HepG2 (cell line): ENCODE measurements at regions not wholly inside any gene's neighbourhood (a gene's known extent, or its start where the extent isn't known, plus 50 kb on each side); places are given as distances from the start of the nearest gene placed in this dataset.

Source experiments
- ATAC-seq: fragments of 200-7000 bp; cut with Tn5 transposase; 3 replicates; pipeline ENCODE4 v1.9.1; 2020; ENCODE audit warnings: mild to moderate bottlenecking, moderate library complexity
- BruUV-seq: library from RNA; stranded (reverse); fragments of 400-500 nt; replicated peaks from 2 replicates; lab custom pipeline; 2021; lab: Mats Ljungman, UMichigan
- CTCF ChIA-PET: fragments of 300-600 bp; formaldehyde crosslinking; extraction: SDS; loops from one replicate; lab custom pipeline; 2021; ENCODE audit warnings: low total read pairs, inconsistent platforms, low intra/inter-chr PET ratio; lab: Yijun Ruan, JAX
- POLR2A ChIA-PET: fragments of 350-600 bp; sonication (Branson Sonifier 250); formaldehyde crosslinking; loops from one replicate; lab custom pipeline; 2020; ENCODE audit warnings: antibody characterized with exemption, inconsistent platforms; lab: Yijun Ruan, JAX
- DNase-seq: peaks from one replicate; pipeline ENCODE4 v3.0.0-alpha.2; 2015; ENCODE audit warnings: low spot score
- FAIRE-seq: peaks from 3 replicates; lab custom pipeline; 2011; peaks lifted over from hg19 to GRCh38; lab: Jason Lieb, UNC
- H2AFZ ChIP-seq: one replicate; pipeline ENCODE4 v1.6.1; 2011; ENCODE audit warnings: low read length, inconsistent platforms
- H3K27ac ChIP-seq: fragments of 300-600 bp; 3 replicates; pipeline ENCODE4 v1.8.0; 2011; ENCODE audit warnings: mixed run types, mild to moderate bottlenecking, mixed read lengths, low read length, inconsistent platforms; ENCODE audit not compliant: insufficient read depth; ENCODE audit errors: extremely low read length
- H3K27me3 ChIP-seq, 2 experiments: fragments of 200-600 bp in 1 of 2; 2 replicates in 1 of 2; 3 replicates in 1 of 2; pipeline versions ENCODE4 v1.6.0 to v1.8.0; 2011; ENCODE audit warnings: low read length in 2 of 2, mild to moderate bottlenecking in 2 of 2, moderate library complexity in 2 of 2, inconsistent platforms in 1 of 2; ENCODE audit not compliant: insufficient read depth in 2 of 2, control insufficient read depth in 1 of 2
- H3K36me3 ChIP-seq, 2 experiments: fragments of 200-600 bp in 1 of 2; replicated peaks in 1 of 2; 2 replicates in 1 of 2; 3 replicates in 1 of 2; pipeline versions ENCODE4 v1.5.1 to v1.8.0; 2011; ENCODE audit warnings: low read length in 2 of 2, inconsistent platforms in 1 of 2; ENCODE audit not compliant: insufficient read depth in 2 of 2, control insufficient read depth in 1 of 2
- H3K4me1 ChIP-seq: 2 replicates; pipeline ENCODE4 v1.5.1; 2012; ENCODE audit warnings: low read length, inconsistent platforms; ENCODE audit not compliant: insufficient read depth
- H3K4me2 ChIP-seq: 2 replicates; pipeline ENCODE4 v1.6.0; 2011; ENCODE audit warnings: low read depth, low read length, inconsistent platforms
- H3K4me3 ChIP-seq, 3 experiments: fragments of 200-600 bp in 1 of 3; sonication (generic), shearing (Covaris generic) in 1 of 3; replicated peaks in 1 of 3; 2 replicates each; pipeline ENCODE4 v1.5.1; 2011 to 2016; ENCODE audit warnings: low read length in 3 of 3, inconsistent platforms in 2 of 3, low read depth in 2 of 3, mild to moderate bottlenecking in 2 of 3, control low read depth in 1 of 3, mixed read lengths in 1 of 3; ENCODE audit not compliant: insufficient read depth in 1 of 3
- H3K79me2 ChIP-seq: one replicate; pipeline ENCODE4 v1.6.1; 2011; ENCODE audit warnings: low read length, inconsistent platforms; ENCODE audit not compliant: insufficient read depth
- H3K9ac ChIP-seq: 2 replicates; pipeline ENCODE4 v1.6.0; 2011; ENCODE audit warnings: mild to moderate bottlenecking, low read depth, low read length, inconsistent platforms; ENCODE audit not compliant: insufficient read depth
- H3K9me3 ChIP-seq: 2 replicates; pipeline ENCODE4 v1.5.1; 2012; ENCODE audit warnings: mild to moderate bottlenecking, low read length
- H4K20me1 ChIP-seq: 2 replicates; pipeline ENCODE4 v1.6.0; 2011; ENCODE audit warnings: inconsistent platforms, mild to moderate bottlenecking, low read length, moderate library complexity; ENCODE audit not compliant: insufficient read depth
- ARNTL ChIP-seq: sonication (generic); formaldehyde crosslinking; IDR thresholded peaks from 2 replicates; pipeline ENCODE4 v1.4.0; 2020; ENCODE audit warnings: mild to moderate bottlenecking, missing genetic modification reagents
- ATF5 ChIP-seq: sonication (generic); formaldehyde crosslinking; IDR thresholded peaks from 2 replicates; pipeline ENCODE4 v1.4.0; 2020; ENCODE audit warnings: mild to moderate bottlenecking, low read depth, missing genetic modification reagents
- DMAP1 ChIP-seq: IDR thresholded peaks from 2 replicates; pipeline ENCODE4 v1.6.1; 2016
- ELF1 ChIP-seq: sonication (generic); formaldehyde crosslinking; IDR thresholded peaks from 2 replicates; pipeline ENCODE4 v1.4.0; 2020; ENCODE audit warnings: missing genetic modification reagents
- EP300 ChIP-seq, 3 experiments: sonication (generic) in 1 of 3; formaldehyde crosslinking in 1 of 3; IDR thresholded peaks; 2 replicates each; pipeline versions ENCODE4 v1.5.1 to v1.6.1; 2011 to 2020; ENCODE audit warnings: low read depth in 2 of 3, low read length in 2 of 3, borderline replicate concordance in 1 of 3, improper control_type of control experiment in 1 of 3, mild to moderate bottlenecking in 1 of 3, missing genetic modification reagents in 1 of 3, moderate library complexity in 1 of 3
- FOXP4 ChIP-seq: sonication (generic); formaldehyde crosslinking; IDR thresholded peaks from 2 replicates; pipeline ENCODE4 v1.4.0; 2020; ENCODE audit warnings: missing genetic modification reagents
- HIVEP1 ChIP-seq: sonication (generic); formaldehyde crosslinking; IDR thresholded peaks from 2 replicates; pipeline ENCODE4 v1.4.0; 2020; ENCODE audit warnings: mild to moderate bottlenecking, missing genetic modification reagents
- HOXA3 ChIP-seq: sonication (generic); formaldehyde crosslinking; IDR thresholded peaks from 2 replicates; pipeline ENCODE4 v1.5.0; 2020; ENCODE audit warnings: missing genetic modification reagents
- IKZF4 ChIP-seq: sonication (generic); formaldehyde crosslinking; IDR thresholded peaks from 2 replicates; pipeline ENCODE4 v1.5.1; 2020; ENCODE audit warnings: borderline replicate concordance, mild to moderate bottlenecking, low read depth, missing genetic modification reagents; ENCODE audit errors: not compliant biosample characterization
- PATZ1 ChIP-seq: sonication (generic); formaldehyde crosslinking; IDR thresholded peaks from 2 replicates; pipeline ENCODE4 v1.4.0; 2020; ENCODE audit warnings: missing genetic modification reagents
- PCBP1 ChIP-seq: fragments of 200-400 bp; formaldehyde crosslinking; IDR thresholded peaks from 2 replicates; pipeline ENCODE4 v1.6.1; 2017; ENCODE audit warnings: mild to moderate bottlenecking, low read depth, low read length, borderline replicate concordance
- RAD51 ChIP-seq: fragments of 450-650 bp; IDR thresholded peaks from 2 replicates; pipeline ENCODE4 v1.6.1; 2016; ENCODE audit warnings: borderline replicate concordance
- SOX6 ChIP-seq, 2 experiments: fragments of 450-650 bp in 1 of 2; sonication (generic) in 1 of 2; formaldehyde crosslinking in 1 of 2; IDR thresholded peaks; 2 replicates each; pipeline versions ENCODE4 v1.4.0 to v1.6.1; 2017 to 2020; ENCODE audit warnings: antibody characterized with exemption in 1 of 2, mild to moderate bottlenecking in 1 of 2, missing genetic modification reagents in 1 of 2
- TARDBP ChIP-seq: sonication (generic); formaldehyde crosslinking; IDR thresholded peaks from 2 replicates; pipeline ENCODE4 v1.8.0; 2022; ENCODE audit warnings: mild to moderate bottlenecking, missing genetic modification reagents
- TRIM22 ChIP-seq: fragments of 450-650 bp; IDR thresholded peaks from 2 replicates; pipeline ENCODE4 v1.6.1; 2017
- ZNF781 ChIP-seq: sonication (generic); formaldehyde crosslinking; IDR thresholded peaks from 2 replicates; pipeline ENCODE4 v1.5.1; 2020; ENCODE audit warnings: borderline replicate concordance, mild to moderate bottlenecking, missing genetic modification reagents; ENCODE audit errors: not compliant biosample characterization
- ZNF879 ChIP-seq: sonication (generic); formaldehyde crosslinking; IDR thresholded peaks from 2 replicates; pipeline ENCODE4 v1.8.1; 2023; ENCODE audit warnings: missing genetic modification reagents
- WGBS: methylation state at CpG from one replicate; pipeline ENCODE4 v1.1.6; 2017; ENCODE audit warnings: low lambda C conversion rate; 5-methylcytosine and 5-hydroxymethylcytosine counted together
- in situ Hi-C: cut with HindIII; loops from 2 replicates; pipeline ENCODE4 v1.10.0; 2017; ENCODE audit warnings: low pct_unique_long_range_greater_than_20kb; ENCODE audit not compliant: extremely low pct_ligation_motif_present
- intact Hi-C: fragments of 100-400 bp; cut with micrococcal nuclease; formaldehyde crosslinking; loops from one replicate; pipeline ENCODE4 v1.10.0; 2022; ENCODE audit not compliant: unreplicated experiment

- intact Hi-C loops = loop anchor here (2.0 to 5.0 kb wide), 2 partner anchors 117 to 138 kb away; no protein-coding TSS in a partner anchor
- Histone ChIP-seq H3K27ac (no peak overlapping the region), H3K4me3 (no peak overlapping the region), H3K27me3 (peaks cover 4 to 30% of the 10 kb centered on the region in 2 experiments; a peak in 3 of 5 replicates), H3K4me1 (peaks cover 36% of the 10 kb centered on the region), H3K9ac (no peak overlapping the region), H3K4me2 (no peak overlapping the region), H3K79me2 (no peaks in the 10 kb centered on the region), H3K9me3 (no peaks in the 10 kb centered on the region), H3K36me3 (no peaks in the 10 kb centered on the region), H4K20me1 (no peaks in the 10 kb centered on the region), H2AFZ (no peak overlapping the region)
- peak; percentile 67 for DNase-seq
- BruUV-seq = no TSS peak
- WGBS = 12% methylated on average over 3 of the region's 3 CpGs
- in situ Hi-C loops = no loop called here
- ATAC-seq = peak; percentile 44
- CTCF ChIA-PET = no interaction called here
- no peak for FAIRE-seq
- POLR2A ChIA-PET = interaction anchor here (0.5 to 1.6 kb wide), 3 partner anchors 8 to 308 kb away, joined by 3 to 5 read pairs (median 3); no protein-coding TSS in a partner anchor
- peak in 1 of 2 experiments; percentile 60; a peak in 2 of 4 replicates for TF ChIP-seq EP300 (IDR thresholded peaks at IDR 0.05; ENCODE audit: low read depth in 2 of 2, low read length in 2 of 2)
- TF ChIP-seq EP300 (CRISPR knock-in tag; IDR thresholded peaks at IDR 0.05; ENCODE audit: borderline replicate concordance) = no peak; the same call in 1 of the 2 replicates
- TF ChIP-seq ATF5 = no peak
- no peak for TF ChIP-seq RAD51
- no peak for TF ChIP-seq HIVEP1
- TF ChIP-seq PATZ1 (CRISPR knock-in tag) = peak; percentile 13; the same call in 1 of the 2 replicates
- TF ChIP-seq IKZF4 = no peak
- TF ChIP-seq PCBP1 = no peak
- no peak for TF ChIP-seq DMAP1 (CRISPR knock-in tag)
- TF ChIP-seq ELF1 = no peak
- peak; percentile 76 for TF ChIP-seq FOXP4 (CRISPR knock-in tag)
- TF ChIP-seq ARNTL (CRISPR knock-in tag) = no peak
- TF ChIP-seq ZNF781 (CRISPR knock-in tag) = no peak
- peak; percentile 22; the same call in 1 of the 2 replicates for TF ChIP-seq TARDBP (CRISPR knock-in tag)
- TF ChIP-seq HOXA3 = no peak; the same call in 1 of the 2 replicates
- TF ChIP-seq ZNF879 (CRISPR knock-in tag) = no peak
- no peak for TF ChIP-seq SOX6 (IDR thresholded peaks at IDR 0.05)
- TF ChIP-seq SOX6 (CRISPR knock-in tag; IDR thresholded peaks at IDR 0.05) = peak; percentile 92
- TF ChIP-seq TRIM22 = no peak
Observed at GRCh38 chr2:106034325-106034724, 159.8 kb downstream of the UXS1 start.
